Body of pancreas (tissue), 4 donors: ENCODE measurements at regions not wholly inside any gene's neighbourhood (a gene's known extent, or its start where the extent isn't known, plus 50 kb on each side); places are given as distances from the start of the nearest gene placed in this dataset.

Source experiments
- CTCF ChIP-seq, 7 experiments: fragments of 450-650 bp in 4 of 7; fragments of 200-600 bp in 3 of 7; sonication (generic) in 3 of 7; IDR thresholded peaks; one replicate each; pipeline ENCODE4 v1.5.1; 2016 to 2019; ENCODE audit warnings: antibody characterized with exemption in 7 of 7
- POLR2A ChIP-seq, 3 donors: fragments of 450-650 bp; IDR thresholded peaks; one replicate each; pipeline ENCODE4 v1.6.1; 2016; ENCODE audit warnings: antibody characterized with exemption in 3 of 3, mild to moderate bottlenecking in 2 of 3

- TF ChIP-seq CTCF (IDR thresholded peaks at IDR 0.05): no peak
- TF ChIP-seq POLR2A (IDR thresholded peaks at IDR 0.05): no peak
Measured at GRCh38 chr4:62208921-62209320, 1008.8 kb downstream of the ADGRL3 start.
